DMS79 treated with DMSO at 0.1 percent for 48 hours (cell line): ENCODE measurements at regions not wholly inside any gene's neighbourhood (a gene's known extent, or its start where the extent isn't known, plus 50 kb on each side); places are given as distances from the start of the nearest gene placed in this dataset.
"Not testable (repeated sequence)": the region's sequence is repeated elsewhere in the genome, so short reads cannot be mapped to it uniquely, and the experiment has no call there.

Experiments used
- DNase-seq: peaks from one replicate; lab custom pipeline; 2025; lab: John Stamatoyannopoulos, UW

GRCh38 chr18:52200406-52200805 lies 139.6 kb upstream of the DCC start:
- DNase-seq = no peak

DNA sequence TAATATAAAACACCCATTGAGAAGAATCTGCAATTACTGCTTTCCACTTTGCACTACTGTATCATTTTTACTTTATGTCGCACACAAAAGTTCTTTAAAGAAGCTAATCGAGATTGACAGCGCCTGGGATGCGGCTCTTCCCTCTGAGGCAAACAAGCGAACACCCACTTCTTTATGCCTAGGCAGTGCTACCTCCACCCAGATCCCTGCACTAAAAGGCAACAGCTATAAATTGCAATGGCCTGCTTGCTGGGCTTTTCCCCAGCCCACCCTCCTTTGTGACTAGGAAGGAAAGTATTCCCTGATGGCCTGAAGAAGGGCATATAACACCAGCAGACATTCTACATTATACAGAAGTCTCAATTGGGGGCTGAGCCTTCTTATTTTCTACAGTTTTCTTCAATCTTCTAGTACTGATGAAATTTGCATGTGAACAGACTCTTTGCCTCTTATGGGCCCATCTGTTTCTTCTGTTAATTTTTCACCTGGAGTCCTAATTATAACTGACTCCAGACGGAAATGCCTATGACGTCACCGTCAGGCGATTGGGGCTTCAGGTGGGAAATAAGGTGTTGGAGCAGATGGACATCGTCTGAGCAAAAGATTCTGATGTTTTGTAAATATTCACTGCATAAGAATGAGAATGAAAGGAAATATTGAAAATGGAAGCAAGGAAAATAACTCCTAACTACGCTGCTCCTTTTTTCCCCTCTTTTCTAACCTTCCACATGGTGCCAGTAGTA lies 138.9 kb upstream of the DCC start:
- DNase-seq = no peak

- no peak for DNase-seq
Observed at GRCh38 chr18:52208646-52209045, 131.4 kb upstream of the DCC start.

GRCh38 chr18:52216109-52216508 lies 123.9 kb upstream of the DCC start:
- DNase-seq = no peak

DNA sequence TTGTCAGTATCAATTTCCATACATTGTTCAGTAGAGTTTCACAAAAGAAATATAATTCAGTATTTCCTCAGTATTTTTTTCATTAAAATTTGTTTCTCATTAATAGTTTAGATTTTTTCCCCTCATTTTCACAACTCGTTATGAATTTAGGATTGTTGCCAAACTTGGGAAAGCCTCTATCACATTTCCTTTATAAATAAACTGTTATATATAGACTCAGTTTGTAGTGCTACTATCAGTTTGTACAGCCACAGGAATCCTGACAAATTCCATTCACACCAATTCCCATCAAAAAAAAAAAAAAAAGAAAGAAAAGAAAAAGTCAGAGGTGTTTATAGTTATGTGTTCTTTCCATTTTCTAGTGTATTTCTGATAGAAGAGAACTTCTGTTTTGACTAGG lies 123.3 kb upstream of the DCC start:
- no peak for DNase-seq

- no peak for DNase-seq
Observed at GRCh38 chr18:52219102-52219501, 120.9 kb upstream of the DCC start.

DNA sequence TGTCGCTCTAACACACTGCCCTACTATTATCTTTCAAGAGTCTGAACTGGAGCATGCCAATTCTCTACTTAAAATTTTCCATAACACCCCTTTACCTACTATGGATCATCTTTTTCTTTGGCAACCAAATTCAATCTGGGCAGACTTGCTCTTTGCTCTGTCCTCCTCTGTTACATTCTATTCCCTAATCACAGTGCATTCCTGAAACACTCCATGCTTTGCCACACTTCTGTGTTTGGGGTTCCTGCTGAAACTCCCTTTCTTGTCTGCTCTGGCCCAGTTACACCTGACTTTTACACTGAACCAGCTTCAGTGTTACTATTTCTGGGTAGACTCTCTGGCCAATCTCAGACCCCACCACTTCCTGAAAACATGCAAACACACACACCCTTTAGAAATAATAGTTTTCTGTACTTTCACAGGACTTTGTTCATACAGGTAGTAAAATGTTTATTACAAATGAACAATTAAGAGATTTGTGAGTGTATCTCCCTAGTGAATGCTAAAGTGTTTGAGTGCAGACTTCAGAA lies 119.9 kb upstream of the DCC start:
- no peak for DNase-seq

GRCh38 chr18:52222211-52222610 lies 117.8 kb upstream of the DCC start:
- DNase-seq = no peak

DNA sequence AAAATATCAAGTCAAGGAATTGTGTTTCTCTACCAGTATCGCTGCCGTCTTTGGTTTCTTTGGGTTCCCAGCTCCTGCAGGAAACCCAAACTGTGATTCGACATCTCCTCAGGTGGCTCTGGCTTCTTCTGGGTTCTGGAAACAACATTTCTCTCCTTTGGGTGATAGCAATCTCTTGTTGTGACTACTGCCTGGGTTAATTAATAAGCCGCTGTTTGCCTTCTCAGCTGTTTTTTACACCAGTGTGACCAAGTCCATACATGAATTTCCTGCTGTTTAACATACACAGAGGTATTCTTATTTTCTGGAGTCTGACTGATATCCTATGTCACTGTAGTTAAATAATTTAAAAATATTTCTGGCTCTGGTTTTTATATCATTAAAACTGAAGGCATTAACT lies 112.5 kb upstream of the DCC start:
- no peak for DNase-seq

GRCh38 chr18:52228166-52228565 lies 111.8 kb upstream of the DCC start:
- DNase-seq = no peak

- DNase-seq = no peak
Observed at GRCh38 chr18:52236131-52236530, 103.9 kb upstream of the DCC start.

DNA sequence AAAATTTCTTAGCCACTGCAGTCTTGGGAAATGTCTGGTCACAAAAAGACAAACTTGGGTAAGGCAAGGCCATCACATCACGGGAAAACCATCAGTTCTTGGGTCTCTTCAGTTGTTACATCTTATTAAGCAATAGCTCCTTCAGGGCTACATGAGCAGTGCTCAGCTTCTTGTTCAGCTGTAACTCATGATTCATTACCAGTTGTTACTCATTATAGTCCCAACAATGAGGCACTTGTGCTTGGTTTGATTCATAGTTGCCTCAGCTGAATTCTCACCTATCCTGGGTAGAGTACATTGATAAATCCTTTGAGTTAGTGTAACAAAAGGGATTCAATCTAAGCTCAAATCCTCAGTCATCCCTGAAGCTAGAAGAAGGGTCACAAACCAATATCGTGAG lies 102.4 kb upstream of the DCC start:
- no peak for DNase-seq

DNA sequence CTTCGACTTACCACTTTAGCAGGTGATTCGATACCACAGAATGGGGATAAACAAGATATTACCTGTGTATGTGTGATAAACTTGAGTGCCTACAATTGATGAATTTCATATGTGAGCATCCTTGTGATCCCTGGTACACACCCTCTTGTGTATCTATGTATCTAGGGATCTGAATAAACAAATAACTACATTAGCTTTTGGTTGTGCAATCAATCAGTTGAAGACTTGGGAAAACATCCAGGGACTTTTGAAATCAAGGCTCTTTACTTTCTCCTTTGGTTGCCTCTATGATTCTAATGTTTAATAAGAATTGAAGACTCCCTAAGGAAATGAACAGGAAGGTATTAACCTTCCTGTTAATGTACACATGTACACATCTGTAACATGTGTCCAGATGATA lies 97.3 kb upstream of the DCC start:
- DNase-seq = no peak

GRCh38 chr18:52244658-52245057 lies 95.3 kb upstream of the DCC start:
- DNase-seq = no peak

- DNase-seq = no peak
Observed at GRCh38 chr18:52254367-52254766, 85.6 kb upstream of the DCC start.

DNA sequence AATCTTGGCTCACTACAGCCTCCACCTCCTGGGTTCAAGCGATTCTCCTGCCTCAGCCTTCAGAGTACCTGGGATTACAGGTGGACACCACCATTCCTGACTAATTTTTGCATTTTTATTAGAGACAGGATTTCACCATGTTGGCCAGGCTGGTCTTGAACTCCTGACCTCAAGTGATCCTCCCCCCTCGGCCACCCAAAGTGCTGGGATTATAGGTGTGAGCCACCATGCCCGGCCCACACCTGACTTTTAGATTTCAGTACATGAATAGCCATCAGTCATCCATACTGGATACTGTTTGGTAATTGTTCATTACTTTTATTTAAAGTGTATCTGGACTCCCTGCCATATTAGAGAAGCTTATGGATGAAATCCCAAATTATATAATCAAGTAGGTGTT lies 82.6 kb upstream of the DCC start:
- not testable (repeated sequence) for DNase-seq

DNA sequence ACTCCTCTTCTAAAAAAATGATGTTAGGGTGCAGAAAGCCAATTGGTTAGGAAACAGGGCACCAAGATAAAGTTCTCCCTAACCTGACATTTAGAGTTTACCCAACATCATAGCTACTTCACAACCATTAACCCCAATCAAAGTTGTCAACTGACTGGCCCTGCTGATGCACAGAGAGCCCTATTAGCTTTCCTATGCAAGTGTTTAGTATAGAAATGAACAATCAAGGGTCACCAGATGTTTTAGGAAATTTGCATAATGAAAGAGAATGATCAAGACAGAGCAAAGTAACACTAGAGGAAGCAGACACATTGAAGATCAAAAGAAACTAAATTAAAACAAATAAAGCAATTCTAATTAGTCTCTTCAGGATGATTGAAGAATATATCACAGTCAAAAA lies 64.2 kb upstream of the DCC start:
- DNase-seq = no peak

GRCh38 chr18:52277785-52278184 lies 62.2 kb upstream of the DCC start:
- no peak for DNase-seq

GRCh38 chr18:52278191-52278590 lies 61.8 kb upstream of the DCC start:
- no peak for DNase-seq

DNA sequence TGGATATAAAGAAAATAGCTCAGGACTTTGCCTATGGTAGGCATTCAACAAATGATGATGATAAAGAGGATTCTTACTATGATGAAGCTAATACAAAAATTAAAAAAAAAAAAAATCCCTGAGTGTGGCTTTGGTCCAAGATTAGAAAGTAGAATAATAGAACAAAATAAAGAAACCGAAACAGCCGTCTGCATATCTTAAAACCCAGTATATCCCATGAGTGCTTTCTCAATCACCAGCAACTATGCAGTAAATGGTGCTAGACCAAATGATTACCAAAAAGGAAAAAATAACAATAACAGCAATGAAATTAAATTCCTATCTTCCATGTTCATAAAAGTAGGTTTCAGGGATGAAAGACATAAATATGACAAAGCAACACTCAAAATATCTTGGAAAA lies 59.3 kb upstream of the DCC start:
- no peak for DNase-seq

- DNase-seq = no peak
Observed at GRCh38 chr18:52283927-52284326, 56.1 kb upstream of the DCC start.

- no peak for DNase-seq
Observed at GRCh38 chr18:52286675-52287074, 53.3 kb upstream of the DCC start.

GRCh38 chr18:52287151-52287550 lies 52.8 kb upstream of the DCC start:
- DNase-seq = no peak

GRCh38 chr18:52288403-52289004 lies 51.5 kb upstream of the DCC start:
- no peak for DNase-seq
